ENCODE measurements at regions not wholly inside any gene's neighbourhood (a gene's known extent, or its start where the extent isn't known, plus 50 kb on each side); places are given as distances from the start of the nearest gene placed in this dataset.

- no peak for TF ChIP-seq CTCF (IDR thresholded peaks at IDR 0.05)
- no peak for TF ChIP-seq POLR2A (IDR thresholded peaks at IDR 0.05)
These were observed 90.3 kb downstream of the MEX3B start for GRCh38 chr15:81955382-81956062.
